ENCODE measurements at regions not wholly inside any gene's neighbourhood (a gene's known extent, or its start where the extent isn't known, plus 50 kb on each side); places are given as distances from the start of the nearest gene placed in this dataset.

DNA sequence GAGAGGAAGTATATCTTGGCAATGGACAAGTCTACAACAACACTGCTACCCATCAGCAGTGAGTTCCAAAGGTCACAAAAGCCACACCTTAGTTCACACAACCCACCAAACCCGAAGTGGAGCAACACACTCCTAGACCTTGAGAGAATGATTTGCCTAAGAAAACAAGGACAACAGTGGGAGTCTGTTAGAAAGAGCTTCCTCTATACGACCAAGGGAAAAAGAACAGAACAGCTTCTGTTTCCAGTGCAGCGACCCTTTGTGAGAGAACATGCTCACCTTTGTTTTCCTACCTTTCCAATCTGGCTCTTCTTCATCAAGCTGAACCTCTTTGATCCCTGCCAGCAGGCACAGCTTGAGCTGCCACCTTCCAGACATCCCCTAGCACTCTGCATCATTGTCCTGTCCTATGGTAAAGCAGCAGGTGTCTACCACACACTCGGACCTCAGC lies 56.7 kb upstream of the PALMD start (continued):
- TF ChIP-seq, protein P1, sequence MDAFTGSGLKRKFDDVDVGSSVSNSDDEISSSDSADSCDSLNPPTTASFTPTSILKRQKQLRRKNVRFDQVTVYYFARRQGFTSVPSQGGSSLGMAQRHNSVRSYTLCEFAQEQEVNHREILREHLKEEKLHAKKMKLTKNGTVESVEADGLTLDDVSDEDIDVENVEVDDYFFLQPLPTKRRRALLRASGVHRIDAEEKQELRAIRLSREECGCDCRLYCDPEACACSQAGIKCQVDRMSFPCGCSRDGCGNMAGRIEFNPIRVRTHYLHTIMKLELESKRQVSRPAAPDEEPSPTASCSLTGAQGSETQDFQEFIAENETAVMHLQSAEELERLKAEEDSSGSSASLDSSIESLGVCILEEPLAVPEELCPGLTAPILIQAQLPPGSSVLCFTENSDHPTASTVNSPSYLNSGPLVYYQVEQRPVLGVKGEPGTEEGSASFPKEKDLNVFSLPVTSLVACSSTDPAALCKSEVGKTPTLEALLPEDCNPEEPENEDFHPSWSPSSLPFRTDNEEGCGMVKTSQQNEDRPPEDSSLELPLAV (CRISPR knock-in tag; conservative IDR thresholded peaks at IDR 0.05; ENCODE audit: low read depth) = no peak
- no peak for TF ChIP-seq NFAT5 (CRISPR knock-in tag; IDR thresholded peaks at IDR 0.05)
- TF ChIP-seq NFATC3 (CRISPR knock-in tag; IDR thresholded peaks at IDR 0.05) = no peak
- no peak; the same call in none of the 2 replicates for TF ChIP-seq PPARG (CRISPR knock-in tag; conservative IDR thresholded peaks at IDR 0.05)
- TF ChIP-seq HNRNPK (IDR thresholded peaks at IDR 0.05; ENCODE audit: low read depth, low read length, poor library complexity, severe bottlenecking) = no peak
- TF ChIP-seq, protein P2, sequence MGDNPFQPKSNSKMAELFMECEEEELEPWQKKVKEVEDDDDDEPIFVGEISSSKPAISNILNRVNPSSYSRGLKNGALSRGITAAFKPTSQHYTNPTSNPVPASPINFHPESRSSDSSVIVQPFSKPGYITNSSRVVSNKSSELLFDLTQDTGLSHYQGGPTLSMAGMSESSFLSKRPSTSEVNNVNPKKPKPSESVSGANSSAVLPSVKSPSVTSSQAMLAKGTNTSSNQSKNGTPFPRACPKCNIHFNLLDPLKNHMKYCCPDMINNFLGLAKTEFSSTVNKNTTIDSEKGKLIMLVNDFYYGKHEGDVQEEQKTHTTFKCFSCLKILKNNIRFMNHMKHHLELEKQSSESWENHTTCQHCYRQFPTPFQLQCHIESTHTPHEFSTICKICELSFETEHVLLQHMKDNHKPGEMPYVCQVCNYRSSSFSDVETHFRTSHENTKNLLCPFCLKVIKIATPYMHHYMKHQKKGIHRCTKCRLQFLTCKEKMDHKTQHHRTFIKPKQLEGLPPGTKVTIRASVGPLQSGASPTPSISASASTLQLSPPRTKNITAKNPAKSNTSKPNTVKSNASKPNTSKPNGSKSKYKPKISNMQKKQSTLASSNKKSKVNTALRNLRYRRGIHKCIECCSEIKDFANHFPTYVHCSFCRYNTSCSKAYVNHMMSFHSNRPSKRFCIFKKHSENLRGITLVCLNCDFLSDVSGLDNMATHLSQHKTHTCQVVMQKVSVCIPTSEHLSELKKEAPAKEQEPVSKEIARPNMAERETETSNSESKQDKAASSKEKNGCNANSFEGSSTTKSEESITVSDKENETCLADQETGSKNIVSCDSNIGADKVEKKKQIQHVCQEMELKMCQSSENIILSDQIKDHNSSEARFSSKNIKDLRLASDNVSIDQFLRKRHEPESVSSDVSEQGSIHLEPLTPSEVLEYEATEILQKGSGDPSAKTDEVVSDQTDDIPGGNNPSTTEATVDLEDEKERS (CRISPR knock-in tag; IDR thresholded peaks at IDR 0.05) = no peak
- TF ChIP-seq SUZ12 (IDR thresholded peaks at IDR 0.05; ENCODE audit: low read depth, low read length) = no peak
- TF ChIP-seq ZFP82 (CRISPR knock-in tag; IDR thresholded peaks at IDR 0.05; ENCODE audit: borderline replicate concordance) = no peak
- no peak for TF ChIP-seq DDIT3 (CRISPR knock-in tag; IDR thresholded peaks at IDR 0.05)
- TF ChIP-seq ZNF709 (CRISPR knock-in tag; IDR thresholded peaks at IDR 0.05) = no peak
- peak; percentile 89 for TF ChIP-seq CEBPG (CRISPR knock-in tag; IDR thresholded peaks at IDR 0.05)
- TF ChIP-seq ZBTB4 (CRISPR knock-in tag; IDR thresholded peaks at IDR 0.05; ENCODE audit: borderline replicate concordance) = no peak
- peak; percentile 60; the same call in 1 of the 2 replicates for TF ChIP-seq CBX5 (CRISPR knock-in tag; IDR thresholded peaks at IDR 0.05; ENCODE audit: borderline replicate concordance)
- TF ChIP-seq ZBTB7B (CRISPR knock-in tag; IDR thresholded peaks at IDR 0.05) = no peak; the same call in none of the 2 replicates
- TF ChIP-seq RARG (CRISPR knock-in tag; IDR thresholded peaks at IDR 0.05; ENCODE audit: low read depth) = no peak
- no peak for TF ChIP-seq RBM39 (IDR thresholded peaks at IDR 0.05; ENCODE audit: low read depth, low read length, poor library complexity, severe bottlenecking)
- TF ChIP-seq ZNF460 (CRISPR knock-in tag; IDR thresholded peaks at IDR 0.05; ENCODE audit: borderline replicate concordance) = no peak
